NCI-H1436 treated with DMSO at 0.1 percent for 48 hours (cell line): ENCODE measurements at regions not wholly inside any gene's neighbourhood (a gene's known extent, or its start where the extent isn't known, plus 50 kb on each side); places are given as distances from the start of the nearest gene placed in this dataset.

Experiments
- DNase-seq: peaks from one replicate; lab custom pipeline; 2025; lab: John Stamatoyannopoulos, UW

DNA sequence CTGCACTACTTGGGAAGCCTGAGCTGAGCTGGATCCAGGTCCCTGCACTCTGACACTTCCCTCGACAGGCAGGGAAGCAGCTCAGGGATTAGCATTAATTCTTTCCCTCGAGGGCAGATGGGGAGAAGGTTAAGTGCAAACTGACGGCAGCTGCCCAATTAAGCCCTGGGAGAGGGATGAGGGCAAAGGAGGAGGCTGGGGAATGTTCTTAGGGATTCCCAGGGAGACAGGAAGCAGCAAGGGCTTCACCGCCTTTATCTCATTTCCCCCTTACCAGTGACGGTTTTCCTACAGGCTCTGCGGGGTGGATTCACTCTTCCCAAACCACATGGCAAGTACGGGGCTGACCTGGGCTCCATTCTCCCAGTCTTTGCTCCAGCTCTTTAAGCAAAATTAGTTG is 519.0 kb upstream of the PROK2 start:
- no peak for DNase-seq

DNA sequence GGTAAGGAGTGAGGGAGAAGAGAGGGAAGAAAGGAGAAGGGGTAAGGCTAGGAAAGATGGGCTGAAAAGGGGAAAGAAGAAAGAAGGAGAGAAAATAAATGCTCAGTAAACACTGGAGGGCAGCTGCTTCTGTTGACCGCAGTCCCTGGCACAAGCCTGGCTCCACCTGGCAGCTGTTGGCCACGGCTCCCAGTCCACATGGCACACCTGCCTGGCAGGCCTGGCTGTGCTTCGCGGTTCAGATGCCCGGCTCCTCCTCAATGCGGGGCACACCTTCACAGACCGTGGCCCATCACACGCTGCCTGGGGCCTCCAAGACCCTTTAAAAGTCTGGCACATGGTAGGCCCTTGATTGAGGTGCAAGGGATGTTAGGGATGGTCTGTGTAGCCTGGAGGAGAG is 516.8 kb upstream of the PROK2 start:
- DNase-seq: no peak

DNA sequence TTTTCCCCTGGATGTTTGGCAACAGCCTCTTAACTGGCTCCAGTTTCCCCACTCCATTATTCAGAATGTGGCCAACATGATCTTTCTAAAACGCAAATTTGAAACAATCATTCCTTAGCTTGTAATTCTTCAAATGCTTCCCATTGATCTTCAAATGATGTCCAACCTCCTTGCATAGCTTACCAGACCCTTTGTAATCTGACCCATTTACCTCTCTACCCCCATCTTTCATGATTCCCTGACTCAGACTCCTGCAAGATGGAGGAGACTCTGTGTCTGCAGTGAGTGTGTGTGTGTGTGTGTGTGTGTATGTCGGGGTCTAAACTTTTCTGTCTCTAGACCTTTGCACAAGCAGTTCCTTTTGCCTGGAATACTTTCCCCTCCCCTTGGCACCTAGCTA is 515.7 kb upstream of the PROK2 start:
- DNase-seq: no peak

DNA sequence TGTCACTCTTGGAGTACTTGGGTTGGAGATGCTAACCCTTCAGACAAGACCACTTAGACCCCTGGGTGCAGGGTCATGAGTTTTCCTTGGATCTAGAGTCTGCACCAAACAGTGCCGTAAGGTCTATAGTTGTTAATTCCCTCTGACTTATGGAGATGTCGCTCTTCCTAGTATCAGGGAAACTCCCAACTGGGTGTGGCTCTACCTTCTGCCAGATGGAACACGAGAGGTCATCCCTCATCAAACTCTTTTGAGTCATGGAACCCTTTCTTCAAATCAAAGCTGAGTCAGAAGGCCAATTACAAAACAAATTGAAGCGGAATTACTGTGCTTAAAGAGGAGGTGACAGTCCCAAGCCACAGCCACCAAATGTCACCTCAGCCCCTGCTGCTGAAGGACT is 514.9 kb upstream of the PROK2 start:
- DNase-seq: no peak

DNA sequence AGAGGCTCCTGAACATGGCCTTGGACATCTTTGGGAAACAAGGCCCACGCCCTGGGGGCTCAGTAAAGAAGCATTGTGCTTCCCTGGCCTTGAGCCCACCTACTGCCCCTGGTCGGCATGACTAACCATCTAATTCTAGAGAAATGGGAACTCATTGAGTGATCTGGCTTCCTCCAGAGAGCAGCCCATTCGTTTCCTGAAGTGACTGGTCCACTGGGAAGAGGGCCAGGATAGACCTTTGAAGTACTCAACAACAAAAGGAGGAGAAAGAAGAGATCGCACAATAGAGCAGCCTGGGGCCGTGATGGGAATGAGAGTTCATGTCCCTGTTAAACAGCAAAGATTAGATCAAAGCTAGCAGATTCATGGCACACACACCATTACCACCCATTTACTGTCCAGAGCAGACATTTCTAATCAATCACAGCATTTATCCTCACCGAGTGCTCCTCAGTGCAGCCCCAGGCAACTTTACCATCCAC is 514.4 kb upstream of the PROK2 start:
- no peak for DNase-seq

DNA sequence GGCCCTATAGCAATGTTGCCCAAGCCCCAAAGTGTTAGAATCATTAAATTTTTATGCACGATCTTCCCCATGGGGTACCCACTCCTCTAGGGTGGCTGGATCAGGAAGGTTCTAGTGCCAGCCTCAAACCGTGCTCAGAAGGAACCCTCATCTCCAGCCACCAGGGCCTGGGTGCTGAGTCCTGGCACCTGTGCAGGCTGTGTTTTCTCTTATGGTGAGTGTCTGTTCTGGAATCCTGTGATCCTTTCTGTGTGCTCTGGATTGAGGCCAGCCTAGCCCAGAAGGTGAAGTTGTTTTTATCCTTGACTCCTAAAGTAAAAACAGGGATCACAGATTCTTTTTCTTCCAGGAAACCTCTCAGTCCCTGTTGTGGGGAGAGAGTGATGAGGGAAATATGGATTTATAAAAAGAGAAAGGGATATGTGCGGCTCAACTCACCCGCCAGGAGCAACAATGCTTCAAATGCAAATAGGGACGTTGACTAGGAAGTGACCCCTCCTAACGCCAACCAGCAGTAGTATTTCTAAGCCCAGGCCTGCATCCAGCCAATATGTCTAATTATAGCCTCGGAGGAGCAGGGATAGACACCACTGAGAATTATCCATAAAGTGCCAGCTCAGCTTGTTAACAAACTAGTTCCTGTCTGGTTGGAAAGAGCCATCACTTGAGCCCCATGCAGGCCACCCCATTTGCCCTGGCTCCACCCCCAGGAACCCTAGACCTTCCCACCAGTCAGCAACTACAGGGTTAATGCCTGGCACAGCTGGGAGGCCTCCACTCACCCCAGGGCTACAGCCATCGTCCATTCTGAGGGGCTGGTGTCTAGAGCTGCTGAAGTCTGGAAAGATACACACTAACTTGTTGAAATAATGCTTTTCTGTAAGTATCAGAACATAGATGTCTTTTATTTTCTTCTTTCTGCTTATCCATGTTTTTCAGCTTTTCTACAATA is 513.5 kb upstream of the PROK2 start:
- DNase-seq: no peak

DNA sequence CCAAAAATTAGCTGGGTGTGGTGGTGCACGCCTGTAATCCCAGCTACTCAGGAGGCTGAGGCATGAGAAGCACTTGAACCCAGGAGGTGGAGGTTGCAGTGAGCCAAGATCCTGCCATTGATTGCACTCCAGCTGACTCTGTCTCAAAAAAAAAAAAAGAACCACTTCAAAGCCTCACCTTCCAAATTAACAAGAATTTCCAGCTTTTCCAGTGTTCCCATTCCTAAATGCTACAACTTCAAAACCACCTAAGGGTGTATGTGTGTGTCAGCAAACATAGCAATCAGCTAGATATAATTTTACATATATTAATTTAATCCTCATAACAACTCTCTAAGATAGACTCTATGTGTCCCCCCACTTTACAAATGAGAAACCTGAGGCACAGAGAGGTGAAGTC is 512.5 kb upstream of the PROK2 start:
- no peak for DNase-seq

DNA sequence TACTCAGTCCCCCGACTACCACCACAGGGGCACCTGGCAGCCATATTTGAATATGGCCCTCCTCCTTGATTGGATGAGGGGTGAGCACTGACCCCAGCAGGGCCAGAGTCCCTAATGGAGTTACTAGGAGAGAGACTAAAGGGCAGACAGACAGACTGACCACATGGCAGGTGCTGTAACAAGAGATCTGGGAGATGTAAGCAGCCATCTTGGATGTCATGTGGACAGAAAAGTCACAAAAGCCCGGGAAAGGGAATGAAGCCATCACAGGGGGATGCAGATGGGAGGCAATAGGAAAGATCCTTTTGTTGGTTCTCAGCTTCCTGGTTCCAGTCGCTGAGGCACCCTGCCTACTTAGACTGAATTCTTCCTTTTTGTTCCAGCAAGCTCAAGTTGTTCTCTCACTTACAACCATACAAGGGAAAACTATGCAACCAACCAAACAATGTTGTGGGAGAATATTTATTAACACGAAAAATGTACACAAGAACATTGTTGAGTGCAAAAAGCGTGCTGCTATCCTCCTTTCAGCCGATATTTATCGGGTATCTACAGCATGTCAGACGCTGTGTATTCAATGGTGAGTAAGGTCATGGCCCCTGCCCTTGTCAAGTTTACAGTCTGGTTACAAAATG is 511.6 kb upstream of the PROK2 start:
- no peak for DNase-seq

DNA sequence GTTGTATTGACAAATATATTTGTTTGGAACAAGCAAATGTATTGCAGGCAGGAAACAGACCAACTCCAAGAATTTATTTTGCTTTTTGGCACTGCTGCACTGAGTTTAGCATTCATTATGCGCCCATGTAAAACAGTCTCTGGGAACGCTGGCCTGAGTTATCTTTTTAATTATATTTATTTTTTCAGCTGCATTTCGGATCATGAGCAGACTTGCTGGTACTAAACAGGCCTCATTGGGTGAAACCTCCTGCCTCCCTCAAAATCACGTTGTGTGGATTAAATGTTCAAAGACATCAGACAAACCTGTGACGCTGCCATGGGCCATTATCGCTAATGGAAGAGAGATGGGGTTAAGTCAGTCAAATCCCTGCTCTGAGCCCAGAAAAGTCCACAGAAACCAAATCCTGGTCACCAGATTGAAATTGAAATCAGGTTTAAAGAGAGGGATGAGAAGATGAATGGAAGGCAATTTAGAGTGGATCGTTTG is 511.1 kb upstream of the PROK2 start:
- no peak for DNase-seq

DNA sequence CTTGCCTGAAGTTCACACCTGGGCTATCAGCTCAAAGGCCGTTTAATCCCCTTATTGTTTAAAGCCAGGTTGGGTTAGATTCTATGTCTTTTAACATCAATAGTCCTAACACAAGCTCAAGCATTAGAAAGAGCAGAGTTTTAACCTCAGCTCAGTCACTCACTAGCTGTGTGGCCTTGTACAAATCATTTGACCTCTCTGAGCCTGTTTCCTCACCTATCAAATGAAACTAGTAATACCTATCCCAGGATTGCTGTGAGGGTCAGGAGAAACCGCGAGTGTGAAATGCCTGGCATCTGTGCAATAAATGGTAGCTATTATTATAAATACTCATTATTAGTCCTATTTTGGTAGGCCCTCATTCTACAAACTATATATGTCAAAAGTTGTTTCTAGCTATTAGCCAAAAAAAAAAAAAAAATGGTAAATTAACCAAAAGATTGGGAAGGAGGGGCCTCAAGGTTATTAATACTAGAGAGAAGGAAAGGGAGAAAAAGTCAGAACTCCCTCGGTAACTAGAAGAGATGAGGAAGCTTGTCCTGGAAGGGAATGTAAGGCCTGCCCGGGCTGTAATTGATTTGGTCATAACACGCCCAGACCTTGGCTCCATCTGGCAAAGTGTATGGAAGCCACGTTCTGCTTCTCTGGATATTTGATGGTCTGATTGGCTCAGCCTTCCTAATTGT is 510.5 kb upstream of the PROK2 start:
- DNase-seq: no peak

DNA sequence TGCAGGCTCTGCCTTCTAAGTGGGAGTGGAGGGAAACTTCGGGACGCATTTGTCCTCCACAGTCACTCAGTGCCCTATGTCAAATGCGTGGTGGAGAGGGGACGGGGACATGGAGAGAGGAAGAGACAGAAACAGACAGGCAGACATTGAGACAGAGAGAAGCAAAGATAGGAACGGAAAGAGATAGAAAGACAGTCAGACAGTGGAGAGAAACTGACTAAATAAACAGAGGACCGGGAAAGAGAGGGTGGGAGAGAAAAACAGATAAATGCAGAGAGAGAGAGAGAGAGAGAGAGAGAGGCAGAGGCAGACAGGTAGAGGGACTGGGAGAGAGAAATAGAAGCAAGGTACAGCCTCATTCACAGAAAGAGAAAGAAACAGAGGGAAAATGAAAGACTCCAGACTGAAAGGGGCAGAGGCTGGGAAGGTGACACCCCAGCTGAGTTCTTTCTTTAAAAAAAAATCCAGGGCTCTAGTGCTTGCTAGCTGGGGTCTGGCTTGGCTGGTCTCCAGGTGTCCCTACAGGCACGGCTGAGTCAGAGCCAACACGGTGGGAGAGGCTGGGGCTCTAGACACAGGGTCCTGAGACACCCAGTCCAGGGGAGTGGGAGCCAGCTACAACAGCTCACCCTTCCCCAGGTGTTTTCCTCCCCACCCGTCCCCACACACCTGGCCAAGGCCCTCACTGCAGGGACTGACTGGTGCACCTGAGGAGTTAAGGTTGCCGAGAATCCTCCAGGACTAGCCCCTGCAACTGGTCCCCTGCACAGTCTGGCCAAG is 506.1 kb upstream of the PROK2 start:
- DNase-seq: no peak

DNA sequence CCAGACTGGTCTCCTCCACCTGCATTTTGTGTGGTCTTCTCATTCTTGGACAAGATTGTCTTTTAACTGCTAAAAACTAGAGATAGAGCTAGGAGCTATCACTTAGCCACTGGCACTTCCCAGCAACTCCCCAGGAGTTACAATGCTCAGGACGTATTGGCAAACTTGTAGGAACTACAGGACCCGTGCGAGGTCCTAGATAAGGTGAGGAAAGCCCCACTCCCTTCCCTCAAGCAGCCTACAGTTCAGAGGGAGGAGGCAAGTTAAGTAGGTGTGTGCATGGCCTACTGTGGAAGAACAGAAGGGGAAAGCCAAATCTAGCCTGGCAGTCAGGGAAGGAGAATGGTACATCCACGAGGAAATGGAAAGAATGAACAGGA is 504.7 kb upstream of the PROK2 start:
- no peak for DNase-seq

DNA sequence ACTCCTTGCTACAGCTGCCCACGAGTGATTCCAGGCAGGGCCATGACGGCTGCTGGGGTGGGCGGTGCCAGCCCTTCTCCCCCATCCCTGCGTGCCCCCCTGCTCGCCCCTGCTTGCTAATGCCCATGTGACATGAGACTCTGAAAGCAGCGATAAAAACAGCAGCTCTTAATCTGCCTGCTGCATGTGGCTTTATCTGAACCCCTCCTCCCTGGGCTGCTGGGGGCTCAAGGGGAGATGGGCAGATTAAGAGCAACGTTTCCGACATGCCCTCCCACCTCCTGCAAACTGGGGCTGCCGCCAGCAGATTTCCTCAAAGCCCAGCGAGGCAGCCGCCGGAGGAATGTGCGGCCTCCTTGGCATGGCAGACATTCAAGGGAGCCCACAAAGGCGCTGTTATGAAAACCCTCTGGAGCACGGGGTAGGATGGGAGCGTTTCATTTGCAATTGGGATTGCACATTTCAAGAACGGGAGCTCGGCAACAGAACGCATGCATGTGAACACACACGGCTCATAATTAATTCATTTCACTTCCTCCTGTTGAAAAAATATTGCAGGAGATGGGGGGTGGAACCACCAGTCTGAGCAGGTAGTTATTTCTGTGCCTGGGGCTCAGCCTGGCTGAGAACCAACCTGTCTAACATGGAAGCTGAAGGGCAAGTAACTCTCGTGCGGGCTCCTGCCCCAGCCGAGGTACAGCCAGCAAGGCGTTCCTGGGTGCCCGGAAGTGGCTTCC is 504.2 kb upstream of the PROK2 start:
- DNase-seq: no peak

DNA sequence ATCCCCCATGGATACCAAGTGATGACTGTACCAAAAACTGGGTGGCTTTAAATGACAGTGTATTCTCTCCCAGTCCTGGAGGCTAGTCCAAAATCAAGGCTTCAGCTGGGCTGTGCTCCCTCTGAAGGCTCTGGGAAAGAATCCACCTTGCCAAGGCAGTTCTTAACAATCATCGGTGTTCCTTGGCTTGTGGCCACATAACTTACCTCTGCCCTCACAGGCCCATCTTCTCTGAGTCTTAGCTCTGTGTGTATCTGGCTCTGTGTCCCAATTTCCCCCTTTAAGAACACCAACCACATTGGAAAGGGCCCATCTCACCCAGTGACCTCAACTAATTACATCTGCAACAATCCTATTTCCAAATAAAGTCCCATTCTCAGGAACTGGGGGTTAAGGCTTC is 503.0 kb upstream of the PROK2 start:
- DNase-seq: no peak

DNA sequence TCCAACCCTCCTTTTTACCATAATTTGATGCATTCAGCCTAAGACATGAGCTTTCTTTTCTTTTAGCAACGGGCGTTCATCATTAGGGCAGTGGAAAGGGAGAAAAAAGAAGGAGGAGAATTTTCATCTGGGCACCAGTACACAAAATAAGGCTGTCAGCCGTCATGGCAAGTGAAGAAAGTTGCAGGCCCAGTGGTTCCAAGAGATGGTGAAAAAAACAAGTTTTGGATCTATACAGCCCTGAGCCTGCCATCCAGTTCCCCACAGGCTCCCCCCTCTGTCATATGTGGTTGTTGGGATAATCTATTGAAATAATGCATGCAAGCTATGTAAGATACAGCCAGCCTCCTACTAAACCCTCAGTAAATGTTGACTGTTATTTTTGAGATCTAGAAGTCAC is 500.6 kb upstream of the PROK2 start:
- no peak for DNase-seq

DNA sequence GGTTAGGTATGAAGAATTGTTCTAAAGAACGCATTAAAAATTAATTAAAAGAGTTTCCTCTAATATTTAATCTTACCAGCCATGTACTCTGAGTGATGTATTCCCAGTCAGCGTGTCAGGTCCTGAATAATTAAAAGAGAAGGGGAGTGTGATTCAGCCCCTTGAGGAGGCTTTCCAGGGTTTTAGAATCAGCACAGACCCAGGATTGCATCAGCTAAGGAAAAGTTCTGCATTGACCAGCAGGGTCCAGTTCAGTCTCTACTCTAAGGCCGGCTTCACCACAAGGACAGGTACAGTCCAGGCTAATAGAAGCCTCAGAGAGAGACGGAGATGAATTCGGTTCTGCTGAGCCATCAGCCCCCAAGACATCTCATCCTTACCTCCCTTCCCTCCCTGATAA is 499.5 kb upstream of the PROK2 start:
- no peak for DNase-seq

DNA sequence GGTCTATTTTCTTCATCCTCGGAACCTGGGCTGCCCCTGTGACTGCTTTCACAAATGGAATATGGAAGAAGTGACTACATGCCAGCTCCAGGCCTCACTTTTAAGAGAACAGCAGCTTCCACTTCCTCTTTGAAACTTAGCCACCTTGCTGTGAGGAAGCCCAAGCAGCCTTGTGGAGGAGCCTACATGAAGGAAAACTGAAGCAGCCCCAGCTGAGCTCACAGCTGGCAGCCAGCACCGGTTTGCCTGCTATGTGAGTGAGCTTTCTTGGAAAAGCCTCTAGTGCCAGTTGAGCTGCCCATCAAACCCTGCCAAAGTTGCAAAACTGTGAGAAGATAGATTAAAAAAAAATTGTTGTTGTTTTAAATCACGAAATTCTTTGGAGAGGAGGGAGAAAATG is 498.0 kb upstream of the PROK2 start:
- DNase-seq: no peak

DNA sequence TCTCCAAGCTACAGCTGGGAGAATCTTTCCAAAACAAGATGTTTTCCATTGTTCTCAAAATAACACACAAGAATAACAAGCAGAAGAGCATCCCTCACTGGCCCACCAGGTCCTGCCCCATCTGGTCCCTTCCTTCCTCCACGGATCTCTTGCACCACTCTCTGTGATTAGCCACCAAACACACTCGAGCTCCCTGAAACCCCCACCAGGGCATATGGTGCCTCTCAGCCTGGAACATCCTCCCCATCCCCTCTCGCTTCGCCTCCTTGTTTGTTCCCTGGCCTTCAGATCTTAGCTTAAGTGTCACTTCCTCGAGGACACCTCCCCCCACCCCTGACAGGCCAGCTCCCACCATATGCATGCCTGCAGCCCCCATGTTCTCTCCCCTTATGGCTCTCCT is 496.6 kb upstream of the PROK2 start:
- DNase-seq: no peak

DNA sequence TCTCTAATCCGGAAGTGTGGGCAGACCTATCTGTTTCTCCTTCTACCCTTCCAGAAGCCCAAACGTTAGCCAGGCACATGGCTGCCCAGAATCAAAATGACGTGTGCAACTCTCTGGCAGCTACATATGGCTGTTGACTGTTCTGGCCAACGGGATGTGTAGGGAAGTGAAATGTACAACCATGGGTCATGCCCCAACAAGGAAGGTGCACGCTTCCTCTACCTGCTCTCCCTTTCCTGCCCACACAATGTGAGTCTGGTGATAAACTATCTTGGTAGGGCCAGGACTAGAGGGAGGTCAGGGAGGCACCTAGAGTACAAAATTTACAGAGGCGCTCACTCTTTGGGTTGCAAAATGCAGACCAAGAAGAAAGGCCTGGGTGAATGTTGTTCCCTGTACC is 495.9 kb upstream of the PROK2 start:
- no peak for DNase-seq

DNA sequence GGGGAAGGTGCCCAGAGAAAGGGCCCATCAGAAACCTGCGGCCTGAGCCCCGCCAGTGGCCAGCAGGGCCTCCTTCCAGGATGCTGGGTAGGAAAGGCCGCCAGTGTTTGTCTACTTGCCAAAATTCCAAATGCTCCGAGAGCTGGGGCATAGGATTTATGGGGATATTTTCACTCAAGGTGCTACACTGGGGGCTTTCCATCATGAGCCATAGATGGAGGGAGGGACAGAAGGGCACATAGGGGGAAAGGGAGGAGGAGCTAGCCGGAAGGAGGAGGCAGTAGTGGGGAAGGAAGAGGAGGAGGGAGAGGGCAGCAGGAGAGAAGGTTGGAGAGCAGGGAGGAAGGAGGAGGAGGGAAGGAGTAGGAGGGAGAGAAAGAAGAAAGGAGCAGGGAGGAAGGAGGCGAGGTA is 494.7 kb upstream of the PROK2 start:
- DNase-seq: no peak

DNA sequence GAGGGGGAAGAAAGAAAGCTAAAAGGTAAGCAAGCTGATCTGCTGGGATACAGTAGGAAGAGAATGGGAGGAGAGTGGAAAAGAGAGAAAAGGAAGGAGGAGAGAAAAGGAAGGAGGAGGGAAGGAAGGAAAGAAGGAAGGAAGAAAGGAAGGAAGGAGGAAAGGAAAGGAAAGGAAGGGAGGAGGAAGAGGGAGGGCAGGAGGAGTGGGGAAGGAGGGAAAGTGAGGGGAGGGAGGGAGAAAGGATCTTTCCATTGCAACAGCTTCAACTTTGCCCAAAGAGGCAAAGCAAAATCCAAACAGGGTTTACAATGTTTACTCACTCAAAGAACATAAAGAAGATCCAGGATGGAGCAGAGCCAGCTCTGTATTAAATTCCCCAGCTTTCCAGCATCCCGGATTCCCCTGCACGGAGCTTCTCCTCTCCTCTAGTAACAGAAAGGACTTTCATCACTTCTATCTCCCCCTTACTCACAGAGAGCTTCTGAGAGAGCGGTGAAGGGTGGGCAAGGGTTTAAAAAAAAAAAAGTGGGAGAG is 494.2 kb upstream of the PROK2 start:
- DNase-seq: no peak
